ENCODE measurements at regions not wholly inside any gene's neighbourhood (a gene's known extent, or its start where the extent isn't known, plus 50 kb on each side); places are given as distances from the start of the nearest gene placed in this dataset.

GRCh38 chr20:8972963-8973705 is 95.8 kb upstream of the PLCB4 start:
- no peaks in the 10 kb centered on the region for H3K36me3 Mint-ChIP-seq
- H3K4me1 Mint-ChIP-seq = peaks cover 30% of the 10 kb centered on the region
- POLR2A ChIA-PET = interaction anchor here (0.6 kb wide), 2 partner anchors 56 to 132 kb away, joined by 4 to 6 read pairs; no protein-coding TSS in a partner anchor
- no peak overlapping the region for H3K27ac Mint-ChIP-seq
- ATAC-seq (no peak), DNase-seq (ENCODE audit: low spot score) (no peak)
- peaks cover 14% of the 10 kb centered on the region for H3K9me3 Mint-ChIP-seq
- no peak for TF ChIP-seq NFE2L1 (CRISPR knock-in tag; IDR thresholded peaks at IDR 0.05)
- TF ChIP-seq GABPB1 (CRISPR knock-in tag; IDR thresholded peaks at IDR 0.05) = no peak
- no peak for TF ChIP-seq USF1 (CRISPR knock-in tag; IDR thresholded peaks at IDR 0.05)
- TF ChIP-seq ZNF671 (CRISPR knock-in tag; IDR thresholded peaks at IDR 0.05) = no peak
- no peak for TF ChIP-seq NFATC4 (CRISPR knock-in tag; IDR thresholded peaks at IDR 0.05)
- no peak for TF ChIP-seq ZNF219 (CRISPR knock-in tag; IDR thresholded peaks at IDR 0.05; ENCODE audit: borderline replicate concordance)
- no peak for TF ChIP-seq NR3C1 (CRISPR knock-in tag; conservative IDR thresholded peaks at IDR 0.05; ENCODE audit: low read depth)
- no peak for TF ChIP-seq SP1 (CRISPR knock-in tag; conservative IDR thresholded peaks at IDR 0.05)
- TF ChIP-seq NFYB (CRISPR knock-in tag; conservative IDR thresholded peaks at IDR 0.05; ENCODE audit: low read depth) = no peak
- no peak for TF ChIP-seq ESRRA (CRISPR knock-in tag; IDR thresholded peaks at IDR 0.05; ENCODE audit: borderline replicate concordance)
- TF ChIP-seq ATF6 (CRISPR knock-in tag; IDR thresholded peaks at IDR 0.05) = no peak
- no peak for TF ChIP-seq CTCF (IDR thresholded peaks at IDR 0.05)
- no peak for TF ChIP-seq HMGA2 (CRISPR knock-in tag; IDR thresholded peaks at IDR 0.05)
- TF ChIP-seq JUN (CRISPR knock-in tag; IDR thresholded peaks at IDR 0.05) = no peak
- CTCF ChIA-PET = interaction anchor here (0.6 to 1.1 kb wide), 3 partner anchors 119 to 241 kb away, joined by 3 read pairs; no protein-coding TSS in a partner anchor
- no peaks in the 10 kb centered on the region for H3K27me3 Mint-ChIP-seq (ENCODE audit: low read depth)
- H3K4me3 Mint-ChIP-seq = no peak overlapping the region

- DNase-seq (ENCODE audit: low spot score) (no peak), ATAC-seq (peak; percentile 70)
- H3K27me3 Mint-ChIP-seq (ENCODE audit: low read depth) = no peaks in the 10 kb centered on the region
- peak overlapping the region; percentile 64; the same call in 1 of the 2 replicates for H3K27ac Mint-ChIP-seq
- H3K36me3 Mint-ChIP-seq = no peaks in the 10 kb centered on the region
- POLR2A ChIA-PET = interaction anchor here (0.6 kb wide), 2 partner anchors 57 to 133 kb away, joined by 4 to 6 read pairs; no protein-coding TSS in a partner anchor
- H3K9me3 Mint-ChIP-seq = peaks cover 8% of the 10 kb centered on the region
- peaks cover 30% of the 10 kb centered on the region for H3K4me1 Mint-ChIP-seq
- CTCF ChIA-PET = interaction anchor here (0.6 to 1.1 kb wide), 3 partner anchors 121 to 240 kb away, joined by 3 read pairs; no protein-coding TSS in a partner anchor
- TF ChIP-seq ZBTB43 (CRISPR knock-in tag; IDR thresholded peaks at IDR 0.05) = no peak
- TF ChIP-seq ZNF121 (CRISPR knock-in tag; IDR thresholded peaks at IDR 0.05) = peak; percentile 60; the same call in 1 of the 2 replicates
- no peak overlapping the region for H3K4me3 Mint-ChIP-seq
These were observed 94.7 kb upstream of the PLCB4 start for GRCh38 chr20:8974009-8974708.

GRCh38 chr20:8981482-8981881 is 87.4 kb upstream of the PLCB4 start:
- ATAC-seq = no peak
- POLR2A ChIA-PET = no interaction called here
- no peaks in the 10 kb centered on the region for H3K9me3 Mint-ChIP-seq
- CTCF ChIA-PET = no interaction called here
- H3K27me3 Mint-ChIP-seq (ENCODE audit: low read depth) = no peaks in the 10 kb centered on the region; the same call in 1 of the 2 replicates
- H3K27ac Mint-ChIP-seq = no peak overlapping the region
- no peaks in the 10 kb centered on the region for H3K36me3 Mint-ChIP-seq
- no peak overlapping the region for H3K4me3 Mint-ChIP-seq
- DNase-seq (ENCODE audit: low spot score) = no peak
- H3K4me1 Mint-ChIP-seq = no peaks in the 10 kb centered on the region
- no peak for TF ChIP-seq MAX (CRISPR knock-in tag; IDR thresholded peaks at IDR 0.05)
- TF ChIP-seq NR3C1 (CRISPR knock-in tag; conservative IDR thresholded peaks at IDR 0.05; ENCODE audit: low read depth) = no peak
- no peak for TF ChIP-seq EMX1 (CRISPR knock-in tag; IDR thresholded peaks at IDR 0.05)
- no peak for TF ChIP-seq GABPB1 (CRISPR knock-in tag; IDR thresholded peaks at IDR 0.05)
- TF ChIP-seq ARID4B (CRISPR knock-in tag; IDR thresholded peaks at IDR 0.05; ENCODE audit: borderline replicate concordance) = no peak
- no peak for TF ChIP-seq ZBTB43 (CRISPR knock-in tag; IDR thresholded peaks at IDR 0.05)

Measured in WTC11 (cell line).